Spleen (tissue), 11 donors: ENCODE measurements at regions not wholly inside any gene's neighbourhood (a gene's known extent, or its start where the extent isn't known, plus 50 kb on each side); places are given as distances from the start of the nearest gene placed in this dataset.

Source experiments
- DNase-seq: peaks from one replicate; pipeline ENCODE4 v3.0.0-alpha.2; 2020
- H3K27ac ChIP-seq, 8 donors: fragments of 200-600 bp; sonication (generic) in 7 of 8; 1 replicate in 4 of 8; 2 replicates in 4 of 8; pipeline versions ENCODE4 v1.5.0 to v1.8.0; 2016 to 2021; ENCODE audit warnings: inconsistent platforms in 4 of 8, mild to moderate bottlenecking in 4 of 8, moderate library complexity in 1 of 8
- H3K27me3 ChIP-seq, 7 donors: fragments of 200-600 bp; sonication (generic) in 6 of 7; replicated peaks in 1 of 7; 1 replicate in 4 of 7; 2 replicates in 3 of 7; pipeline versions ENCODE4 v1.5.0 to v1.8.0; 2016 to 2021; ENCODE audit warnings: inconsistent platforms in 3 of 7, mild to moderate bottlenecking in 1 of 7
- H3K36me3 ChIP-seq, 6 donors: fragments of 200-600 bp; sonication (generic) in 5 of 6; 1 replicate in 4 of 6; 2 replicates in 2 of 6; pipeline versions ENCODE4 v1.5.0 to v1.8.0; 2016 to 2021; ENCODE audit warnings: inconsistent platforms in 2 of 6
- H3K4me1 ChIP-seq, 6 donors: fragments of 200-600 bp; sonication (generic) in 5 of 6; 1 replicate in 3 of 6; 2 replicates in 3 of 6; pipeline versions ENCODE4 v1.5.0 to v1.8.0; 2016 to 2021; ENCODE audit warnings: inconsistent platforms in 3 of 6
- H3K4me3 ChIP-seq, 8 donors: fragments of 200-600 bp; sonication (generic) in 7 of 8; 1 replicate in 4 of 8; 2 replicates in 4 of 8; pipeline versions ENCODE4 v1.5.0 to v1.8.0; 2016 to 2021; ENCODE audit warnings: inconsistent platforms in 4 of 8, mild to moderate bottlenecking in 4 of 8, moderate library complexity in 2 of 8
- H3K9me3 ChIP-seq, 8 donors: fragments of 200-600 bp; sonication (generic) in 7 of 8; 1 replicate in 4 of 8; 2 replicates in 4 of 8; pipeline versions ENCODE4 v1.5.0 to v1.8.0; 2016 to 2021; ENCODE audit warnings: inconsistent platforms in 4 of 8
- CTCF ChIP-seq, 11 experiments: fragments of 200-600 bp in 7 of 11; fragments of 450-650 bp in 4 of 11; sonication (generic) in 4 of 11; IDR thresholded peaks in 8 of 11; conservative IDR thresholded peaks in 3 of 11; 1 replicate in 7 of 11; 2 replicates in 4 of 11; pipeline versions ENCODE4 v1.4.0 to v1.8.0; 2016 to 2021; ENCODE audit warnings: antibody characterized with exemption in 11 of 11, inconsistent platforms in 4 of 11, mild to moderate bottlenecking in 1 of 11
- POLR2A ChIP-seq, 3 donors: fragments of 450-650 bp; IDR thresholded peaks; one replicate each; pipeline ENCODE4 v1.5.1; 2017; ENCODE audit warnings: antibody characterized with exemption in 3 of 3, mild to moderate bottlenecking in 1 of 3
- POLR2AphosphoS5 ChIP-seq, 3 donors: sonication (generic); formaldehyde crosslinking; IDR thresholded peaks; one replicate each; pipeline ENCODE4 v1.5.1; 2017; ENCODE audit warnings: antibody characterized with exemption in 3 of 3
- WGBS, 5 donors: extraction: QIAGEN DNeasy Blood & Tissue Kit in 3 of 5; methylation state at CpG; one replicate each; pipeline versions ENCODE4 v1.1.5 to v1.1.7; 2013 to 2018; 5-methylcytosine and 5-hydroxymethylcytosine counted together
- intact Hi-C: fragments of 100-400 bp; cut with DNase I; formaldehyde crosslinking; loops from one replicate; pipeline ENCODE4 v1.15.0; 2023; ENCODE audit warnings: low total_unique reads
- donor health status: healthy with polysubstance abuse.
- donor health status: DM: no; HTN: no; CAD: no; lungs with moderate emphysema.
- donor health status: DM: no; HTN: no; CAD: no.
- donor health status: Bipolar disorder and iron deficiency.
- donor health status: healthy.
- donor health status: DM: no; HTN: no; CAD: no.
- donor health status: DM: yes; HTN: yes; CAD: no.

- intact Hi-C loops = no loop called here
- no peak overlapping the region for H3K27ac ChIP-seq
- no peak for TF ChIP-seq POLR2A (IDR thresholded peaks at IDR 0.05)
- TF ChIP-seq CTCF (IDR thresholded peaks at IDR 0.05 in 8 of 11, conservative IDR thresholded peaks at IDR 0.05 in 3 of 11) = no peak
- TF ChIP-seq POLR2AphosphoS5 (IDR thresholded peaks at IDR 0.05) = no peak
- no peaks in the 10 kb centered on the region for H3K9me3 ChIP-seq
- H3K4me1 ChIP-seq = no peaks in the 10 kb centered on the region
- DNase-seq = no peak
- no peaks in the 10 kb centered on the region for H3K27me3 ChIP-seq
- H3K4me3 ChIP-seq = no peak overlapping the region
- 45 to 98% (median 88%) methylated on average over 2 of the region's 2 CpGs for WGBS, 5 donors
- H3K36me3 ChIP-seq = no peaks in the 10 kb centered on the region
Observed at GRCh38 chr6:85372915-85373270, 77.0 kb upstream of the NT5E start.

GRCh38 chr6:85372188-85372914, 77.5 kb upstream of the NT5E start:
- Histone ChIP-seq H3K27me3 (no peaks in the 10 kb centered on the region), H3K4me1 (no peaks in the 10 kb centered on the region), H3K27ac (no peak overlapping the region), H3K4me3 (no peak overlapping the region), H3K36me3 (no peaks in the 10 kb centered on the region), H3K9me3 (no peaks in the 10 kb centered on the region)
- 72 to 86% (median 82%) methylated on average over 9 of the region's 9 CpGs for WGBS, 5 donors
- TF ChIP-seq POLR2A (IDR thresholded peaks at IDR 0.05) (no peak), CTCF (IDR thresholded peaks at IDR 0.05 in 8 of 11, conservative IDR thresholded peaks at IDR 0.05 in 3 of 11) (no peak), POLR2AphosphoS5 (IDR thresholded peaks at IDR 0.05) (no peak)
- intact Hi-C loops = no loop called here
- DNase-seq = no peak

- no peak overlapping the region for H3K27ac ChIP-seq
- H3K27me3 ChIP-seq = no peaks in the 10 kb centered on the region
- intact Hi-C loops = no loop called here
- DNase-seq = no peak
- H3K9me3 ChIP-seq = no peaks in the 10 kb centered on the region
- no peak overlapping the region for H3K4me3 ChIP-seq
- no peaks in the 10 kb centered on the region for H3K4me1 ChIP-seq
- TF ChIP-seq POLR2AphosphoS5 (IDR thresholded peaks at IDR 0.05) (no peak), CTCF (IDR thresholded peaks at IDR 0.05 in 8 of 11, conservative IDR thresholded peaks at IDR 0.05 in 3 of 11) (no peak), POLR2A (IDR thresholded peaks at IDR 0.05) (no peak)
- no peaks in the 10 kb centered on the region for H3K36me3 ChIP-seq
- 42 to 66% (median 58%) methylated on average over 5 of the region's 5 CpGs for WGBS, 5 donors
Observed at GRCh38 chr6:85368631-85369030, 81.3 kb upstream of the NT5E start.

- intact Hi-C loops = no loop called here
Observed at GRCh38 chr6:85364344-85364743, 85.5 kb upstream of the NT5E start.

More at GRCh38 chr6:85364344-85364743, 85.5 kb upstream of the NT5E start:
- Histone ChIP-seq H3K27me3 (no peaks in the 10 kb centered on the region), H3K4me3 (no peak overlapping the region), H3K9me3 (no peaks in the 10 kb centered on the region), H3K4me1 (no peaks in the 10 kb centered on the region), H3K36me3 (no peaks in the 10 kb centered on the region), H3K27ac (no peak overlapping the region)
- DNase-seq = no peak
- TF ChIP-seq POLR2AphosphoS5 (IDR thresholded peaks at IDR 0.05) (no peak), CTCF (IDR thresholded peaks at IDR 0.05 in 8 of 11, conservative IDR thresholded peaks at IDR 0.05 in 3 of 11) (no peak), POLR2A (IDR thresholded peaks at IDR 0.05) (no peak)
- WGBS, 5 donors = 64 to 86% (median 76%) methylated on average over 2 of the region's 2 CpGs
